Caco-2 (cell line): ENCODE measurements at regions not wholly inside any gene's neighbourhood (a gene's known extent, or its start where the extent isn't known, plus 50 kb on each side); places are given as distances from the start of the nearest gene placed in this dataset.

Experiments used
- BruUV-seq: library from RNA; stranded (reverse); fragments of 400-500 nt; replicated peaks from 2 replicates; lab custom pipeline; 2021; lab: Mats Ljungman, UMichigan
- CTCF ChIA-PET: fragments of 300-600 bp; sonication (Branson Sonifier 250); formaldehyde crosslinking; loops from one replicate; lab custom pipeline; 2022; ENCODE audit warnings: antibody characterized with exemption; lab: Charles Lee
- POLR2A ChIA-PET: fragments of 300-600 bp; sonication (Branson Sonifier 250); formaldehyde crosslinking; loops from one replicate; lab custom pipeline; 2022; ENCODE audit warnings: antibody characterized with exemption; lab: Charles Lee
- DNase-seq, 2 experiments: peaks; one replicate each; pipeline versions ENCODE4 v3.0.0 to v3.0.0-alpha.2; 2020 to 2022
- H3K27me3 ChIP-seq: replicated peaks from 2 replicates; pipeline ENCODE4 v1.6.0; 2011; ENCODE audit warnings: low read length; ENCODE audit not compliant: control insufficient read depth, insufficient read depth
- H3K36me3 ChIP-seq: 2 replicates; pipeline ENCODE4 v1.5.1; 2011; ENCODE audit warnings: low read length; ENCODE audit not compliant: control insufficient read depth, insufficient read depth
- H3K4me1 ChIP-seq: fragments of 250-450 bp; sonication (Bioruptor Pico); 2 replicates; pipeline ENCODE4 v1.5.1; 2020; ENCODE audit warnings: mild to moderate bottlenecking
- H3K4me3 ChIP-seq: 2 replicates; pipeline ENCODE4 v1.5.1; 2011; ENCODE audit warnings: low read depth, mild to moderate bottlenecking, control low read depth, low read length
- H3K9me3 ChIP-seq: fragments of 250-450 bp; sonication (Bioruptor Pico); 2 replicates; pipeline ENCODE4 v1.5.1; 2020; ENCODE audit warnings: mild to moderate bottlenecking, moderate library complexity
- H3K27ac Mint-ChIP-seq: one replicate; pipeline ENCODE4 v1.8.0; 2022; ENCODE audit warnings: mixed read lengths; ENCODE audit not compliant: unreplicated experiment
- H3K27me3 Mint-ChIP-seq: one replicate; pipeline ENCODE4 v1.8.0; 2022; ENCODE audit warnings: mixed read lengths; ENCODE audit not compliant: insufficient read depth, unreplicated experiment
- H3K36me3 Mint-ChIP-seq: one replicate; pipeline ENCODE4 v1.8.0; 2022; ENCODE audit warnings: mild to moderate bottlenecking, mixed read lengths; ENCODE audit not compliant: insufficient read depth, unreplicated experiment
- H3K4me1 Mint-ChIP-seq: one replicate; pipeline ENCODE4 v1.8.0; 2022; ENCODE audit warnings: low read depth, mixed read lengths; ENCODE audit not compliant: unreplicated experiment
- H3K4me3 Mint-ChIP-seq: one replicate; pipeline ENCODE4 v1.8.0; 2022; ENCODE audit warnings: mild to moderate bottlenecking, moderate library complexity, mixed read lengths; ENCODE audit not compliant: unreplicated experiment
- H3K9me3 Mint-ChIP-seq: one replicate; pipeline ENCODE4 v1.8.0; 2022; ENCODE audit warnings: mixed read lengths; ENCODE audit not compliant: unreplicated experiment
- CTCF ChIP-seq, 2 experiments: fragments of 200-600 bp in 1 of 2; IDR thresholded peaks; 1 replicate in 1 of 2; 2 replicates in 1 of 2; pipeline versions ENCODE4 v1.5.1 to v1.8.0; 2011 to 2022; ENCODE audit warnings: antibody characterized with exemption in 1 of 2, control low read depth in 1 of 2, inconsistent platforms in 1 of 2, low read depth in 1 of 2, low read length in 1 of 2, mild to moderate bottlenecking in 1 of 2, moderate library complexity in 1 of 2; ENCODE audit not compliant: insufficient read depth in 1 of 2, severe bottlenecking in 1 of 2, unreplicated experiment in 1 of 2
- intact Hi-C: fragments of 100-400 bp; cut with micrococcal nuclease; formaldehyde crosslinking; loops from one replicate; pipeline ENCODE4 v1.10.0; 2022; ENCODE audit not compliant: unreplicated experiment

- Histone ChIP-seq H3K9me3 (no peaks in the 10 kb centered on the region), H3K36me3 (no peaks in the 10 kb centered on the region), H3K27me3 (no peaks in the 10 kb centered on the region), H3K4me1 (peaks cover 13% of the 10 kb centered on the region), H3K4me3 (no peak overlapping the region)
- ChIA-PET POLR2A (no interaction called here), CTCF (interaction anchor here (1.0 kb wide), 1 partner anchor 21 kb away, joined by 3 read pairs; no protein-coding TSS in a partner anchor)
- Mint-ChIP-seq H3K27me3 (no peaks in the 10 kb centered on the region), H3K9me3 (no peaks in the 10 kb centered on the region), H3K27ac (no peak overlapping the region), H3K36me3 (no peaks in the 10 kb centered on the region), H3K4me3 (no peak overlapping the region), H3K4me1 (peaks cover 15% of the 10 kb centered on the region)
- BruUV-seq = no TSS peak
- no peak for DNase-seq
- TF ChIP-seq CTCF (IDR thresholded peaks at IDR 0.05; ENCODE audit: insufficient read depth in 1 of 2, low read depth in 1 of 2, low read length in 1 of 2, severe bottlenecking in 1 of 2, unreplicated experiment in 1 of 2) = no peak
- intact Hi-C loops = no loop called here
These were observed 226.6 kb upstream of the RPL38 start for GRCh38 chr17:73976676-73977521.

- intact Hi-C loops = no loop called here
- no TSS peak for BruUV-seq
- Histone ChIP-seq H3K36me3 (no peaks in the 10 kb centered on the region), H3K9me3 (no peaks in the 10 kb centered on the region), H3K27me3 (no peaks in the 10 kb centered on the region), H3K4me3 (no peak overlapping the region), H3K4me1 (0 out of 2 replicates have a peak, but pooled peaks cover 3% of the 10 kb centered on the region)
- Mint-ChIP-seq H3K4me1 (no peaks in the 10 kb centered on the region), H3K27ac (no peak overlapping the region), H3K4me3 (no peak overlapping the region), H3K27me3 (no peaks in the 10 kb centered on the region), H3K36me3 (no peaks in the 10 kb centered on the region), H3K9me3 (no peaks in the 10 kb centered on the region)
- TF ChIP-seq CTCF (IDR thresholded peaks at IDR 0.05; ENCODE audit: insufficient read depth in 1 of 2, low read depth in 1 of 2, low read length in 1 of 2, severe bottlenecking in 1 of 2, unreplicated experiment in 1 of 2) = no peak
- ChIA-PET CTCF (no interaction called here), POLR2A (no interaction called here)
- DNase-seq = no peak
These were observed 223.0 kb upstream of the RPL38 start for GRCh38 chr17:73980517-73980916.

DNA sequence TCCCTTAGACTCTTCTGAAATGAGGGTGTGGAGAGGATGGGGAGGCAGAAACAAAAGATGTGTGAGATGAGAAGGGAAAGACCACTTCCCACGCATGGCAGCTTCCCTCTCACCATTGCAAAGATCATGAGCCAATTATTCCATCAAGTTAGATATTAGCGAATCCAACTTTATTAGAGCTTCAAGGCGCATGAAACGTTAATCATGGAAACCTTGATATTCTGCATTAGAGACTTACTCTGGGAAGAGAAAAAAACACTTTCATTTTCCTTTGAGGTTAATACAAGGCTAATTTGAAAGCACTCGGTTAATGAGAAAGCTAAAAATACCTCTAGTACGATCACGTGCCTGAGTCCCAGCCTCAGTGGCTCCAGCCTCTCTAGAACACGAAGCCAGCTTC is 220.6 kb upstream of the RPL38 start:
- Mint-ChIP-seq H3K27ac (no peak overlapping the region), H3K36me3 (no peaks in the 10 kb centered on the region), H3K4me1 (no peaks in the 10 kb centered on the region), H3K27me3 (no peaks in the 10 kb centered on the region), H3K9me3 (no peaks in the 10 kb centered on the region), H3K4me3 (no peak overlapping the region)
- no peak for DNase-seq
- Histone ChIP-seq H3K4me3 (no peak overlapping the region), H3K36me3 (no peaks in the 10 kb centered on the region), H3K4me1 (no peaks in the 10 kb centered on the region), H3K27me3 (no peaks in the 10 kb centered on the region), H3K9me3 (no peaks in the 10 kb centered on the region)
- intact Hi-C loops = no loop called here
- CTCF ChIA-PET = no interaction called here
- POLR2A ChIA-PET = no interaction called here
- no peak for TF ChIP-seq CTCF (IDR thresholded peaks at IDR 0.05; ENCODE audit: insufficient read depth in 1 of 2, low read depth in 1 of 2, low read length in 1 of 2, severe bottlenecking in 1 of 2, unreplicated experiment in 1 of 2)
- BruUV-seq = no TSS peak
